ENCODE measurements at regions not wholly inside any gene's neighbourhood (a gene's known extent, or its start where the extent isn't known, plus 50 kb on each side); places are given as distances from the start of the nearest gene placed in this dataset.

- TF ChIP-seq GABPA (IDR thresholded peaks at IDR 0.05; ENCODE audit: borderline replicate concordance, insufficient read depth, low read length) = no peak
Measured at GRCh38 chr13:105052711-105053110, 1482.8 kb downstream of the EFNB2 start (continued).

- Histone ChIP-seq H3K9ac (replicated peaks in 1 of 4; ENCODE audit: extremely low read depth in 1 of 4, low read depth in 3 of 4, low read length in 3 of 4) (no peak overlapping the region), H3K23me2 (ENCODE audit: low read depth, low read length) (no peaks in the 10 kb centered on the region), H4K20me1 (replicated peaks in 1 of 2; ENCODE audit: control insufficient read depth in 1 of 2, insufficient read depth in 2 of 2, low read length in 2 of 2) (no peaks in the 10 kb centered on the region), H3K27ac (ENCODE audit: low read depth, low read length) (no peak overlapping the region), H3K4me1 (replicated peaks in 1 of 4; ENCODE audit: control insufficient read depth in 3 of 4, insufficient read depth in 4 of 4, low read length in 3 of 4) (no peaks in the 10 kb centered on the region), H2BK20ac (ENCODE audit: low read length) (no peak overlapping the region), H2BK12ac (ENCODE audit: low read depth, low read length) (no peak overlapping the region), H3K23ac (ENCODE audit: insufficient read length) (no peak overlapping the region), H2BK120ac (replicated peaks; ENCODE audit: low read depth, low read length) (no peak overlapping the region), H3K56ac (replicated peaks; ENCODE audit: insufficient read length, low read depth, low read length) (no peak overlapping the region), H3K4ac (replicated peaks; ENCODE audit: insufficient read length, low read depth, low read length) (no peak overlapping the region), H3K14ac (ENCODE audit: insufficient read length) (no peak overlapping the region), H2BK15ac (ENCODE audit: low read length) (no peak overlapping the region), H3K4me3 (ENCODE audit: extremely low read depth in 1 of 4, insufficient read depth in 2 of 4, low read depth in 3 of 4, low read length in 4 of 4) (no peak overlapping the region), H3K9me3 (ENCODE audit: insufficient read depth in 2 of 2, low read depth in 1 of 2, low read length in 1 of 2) (no peaks in the 10 kb centered on the region), H2AFZ (ENCODE audit: low read length) (peak overlapping the region; percentile 59; the same call in 1 of the 2 replicates), H3K79me2 (ENCODE audit: control insufficient read depth in 1 of 2, insufficient read depth in 2 of 2, low read length in 2 of 2) (no peaks in the 10 kb centered on the region), H3K18ac (ENCODE audit: extremely low read depth, low read length) (no peak overlapping the region), H2AK5ac (ENCODE audit: low read depth, low read length) (no peak overlapping the region), H4K8ac (ENCODE audit: extremely low read depth, insufficient read depth, low read length) (no peak overlapping the region), H4K91ac (replicated peaks; ENCODE audit: insufficient read length, low read length) (no peak overlapping the region), H3K36me3 (ENCODE audit: control insufficient read depth in 2 of 4, insufficient read depth in 4 of 4, low read length in 3 of 4) (no peaks in the 10 kb centered on the region), H4K5ac (ENCODE audit: insufficient read length, low read depth, low read length) (no peak overlapping the region), H3K4me2 (ENCODE audit: insufficient read depth in 1 of 2, low read depth in 2 of 2, low read length in 2 of 2) (no peak overlapping the region), H3K79me1 (ENCODE audit: low read depth, low read length) (no peaks in the 10 kb centered on the region), H2BK5ac (ENCODE audit: low read depth, low read length) (no peak overlapping the region), H3K27me3 (replicated peaks in 1 of 4; ENCODE audit: control insufficient read depth in 3 of 4, extremely low read depth in 1 of 4, insufficient read depth in 3 of 4, low read length in 3 of 4) (no peaks in the 10 kb centered on the region)
- DNase-seq (ENCODE audit: low read depth in 1 of 2, low spot score in 2 of 2) = no peak
- CTCF ChIA-PET (ENCODE audit: partially characterized antibody) = no interaction called here
- POLR2A ChIA-PET (ENCODE audit: partially characterized antibody) = no interaction called here
- no peak for FAIRE-seq
- 90% methylated on average over 4 of the region's 4 CpGs; no CpG with 5 or more reads in 1 of the 2 experiments for WGBS, 2 experiments (ENCODE audit: extremely low coverage in 1 of 2, insufficient coverage in 1 of 2, insufficient read length in 1 of 2, insufficient replicate concordance in 2 of 2, low coverage in 1 of 2, low lambda C conversion rate in 2 of 2, missing lambda C conversion rate in 1 of 2)
- TF ChIP-seq SUZ12 (IDR thresholded peaks at IDR 0.05; ENCODE audit: low read length) (no peak), CBX5 (IDR thresholded peaks at IDR 0.05; ENCODE audit: low read depth, low read length) (no peak), E2F6 (IDR thresholded peaks at IDR 0.05) (no peak), RAD21 (IDR thresholded peaks at IDR 0.05 in 1 of 2, conservative IDR thresholded peaks at IDR 0.05 in 1 of 2; ENCODE audit: low read depth in 2 of 2, low read length in 2 of 2) (no peak), POU5F1 (IDR thresholded peaks at IDR 0.05; ENCODE audit: low read depth, low read length) (no peak), PHF8 (conservative IDR thresholded peaks at IDR 0.05; ENCODE audit: low read depth, low read length) (no peak), ASH2L (IDR thresholded peaks at IDR 0.05; ENCODE audit: low read length) (no peak), TAF1 (IDR thresholded peaks at IDR 0.05; ENCODE audit: low read depth, low read length) (no peak), JUN (IDR thresholded peaks at IDR 0.05; ENCODE audit: low read depth, low read length) (no peak), TBP (IDR thresholded peaks at IDR 0.05; ENCODE audit: low read depth, low read length) (no peak), RBBP5 (IDR thresholded peaks at IDR 0.05; ENCODE audit: borderline replicate concordance, low read depth, low read length) (no peak)
Measured at GRCh38 chr13:105050686-105051085, 1484.8 kb downstream of the EFNB2 start.
